ENCODE measurements at regions not wholly inside any gene's neighbourhood (a gene's known extent, or its start where the extent isn't known, plus 50 kb on each side); places are given as distances from the start of the nearest gene placed in this dataset.
"Not testable (repeated sequence)": the region's sequence is repeated elsewhere in the genome, so short reads cannot be mapped to it uniquely, and the experiment has no call there.

GRCh38 chr12:38113991-38114390, 202.6 kb upstream of the ALG10B start:
- peaks cover 0 to 4% of the 10 kb centered on the region in 2 donors for H3K4me1 ChIP-seq (ENCODE audit: control insufficient read depth in 2 of 2, insufficient read depth in 2 of 2, low read length in 1 of 2)
- WGBS, 2 donors = 67 to 68% methylated on average over 5 of the region's 5 CpGs
- no peaks in the 10 kb centered on the region for H3K36me3 ChIP-seq (ENCODE audit: control insufficient read depth in 2 of 2, insufficient read depth in 2 of 2, low read length in 1 of 2)
- H3K9me3 ChIP-seq (ENCODE audit: control insufficient read depth in 2 of 2, insufficient read depth in 1 of 2, low read depth in 1 of 2, low read length in 1 of 2) = no peaks in the 10 kb centered on the region
- no peaks in the 10 kb centered on the region for H3K27me3 ChIP-seq (ENCODE audit: control insufficient read depth in 1 of 2, insufficient read depth in 2 of 2, low read length in 2 of 2)
- H3K27ac ChIP-seq (ENCODE audit: low read depth in 2 of 2, low read length in 1 of 2) = no peak overlapping the region
- H3K4me3 ChIP-seq (ENCODE audit: low read depth in 1 of 2, low read length in 2 of 2) = no peak overlapping the region

GRCh38 chr12:38116968-38117367, 199.6 kb upstream of the ALG10B start:
- Histone ChIP-seq H3K4me3 (ENCODE audit: low read depth in 1 of 2, low read length in 2 of 2) (no peak overlapping the region), H3K27me3 (ENCODE audit: control insufficient read depth in 1 of 2, insufficient read depth in 2 of 2, low read length in 2 of 2) (no peaks in the 10 kb centered on the region), H3K9me3 (ENCODE audit: control insufficient read depth in 2 of 2, insufficient read depth in 1 of 2, low read depth in 1 of 2, low read length in 1 of 2) (no peaks in the 10 kb centered on the region), H3K27ac (ENCODE audit: low read depth in 2 of 2, low read length in 1 of 2) (no peak overlapping the region), H3K36me3 (ENCODE audit: control insufficient read depth in 2 of 2, insufficient read depth in 2 of 2, low read length in 1 of 2) (no peaks in the 10 kb centered on the region), H3K4me1 (ENCODE audit: control insufficient read depth in 2 of 2, insufficient read depth in 2 of 2, low read length in 1 of 2) (peaks cover 0 to 4% of the 10 kb centered on the region in 2 donors)
- 58 to 61% methylated on average over 5 of the region's 5 CpGs for WGBS, 2 donors

- H3K36me3 ChIP-seq (ENCODE audit: control insufficient read depth in 2 of 2, insufficient read depth in 2 of 2, low read length in 1 of 2) = no peaks in the 10 kb centered on the region
- peaks cover 0 to 3% of the 10 kb centered on the region in 2 donors for H3K9me3 ChIP-seq (ENCODE audit: control insufficient read depth in 2 of 2, insufficient read depth in 1 of 2, low read depth in 1 of 2, low read length in 1 of 2)
- no peak overlapping the region for H3K27ac ChIP-seq (ENCODE audit: low read depth in 2 of 2, low read length in 1 of 2)
- no peak overlapping the region for H3K4me3 ChIP-seq (ENCODE audit: low read depth in 1 of 2, low read length in 2 of 2)
- peaks cover 0 to 4% of the 10 kb centered on the region in 2 donors for H3K4me1 ChIP-seq (ENCODE audit: control insufficient read depth in 2 of 2, insufficient read depth in 2 of 2, low read length in 1 of 2)
- no peaks in the 10 kb centered on the region for H3K27me3 ChIP-seq (ENCODE audit: control insufficient read depth in 1 of 2, insufficient read depth in 2 of 2, low read length in 2 of 2)
- 93% methylated on average over 3 of the region's 3 CpGs for WGBS, 2 donors
These were observed 197.9 kb upstream of the ALG10B start for GRCh38 chr12:38118632-38119031.

- H3K4me3 ChIP-seq (ENCODE audit: low read depth in 1 of 2, low read length in 2 of 2) = no peak overlapping the region
- peaks cover 0 to 4% of the 10 kb centered on the region in 2 donors for H3K4me1 ChIP-seq (ENCODE audit: control insufficient read depth in 2 of 2, insufficient read depth in 2 of 2, low read length in 1 of 2)
- H3K9me3 ChIP-seq (ENCODE audit: control insufficient read depth in 2 of 2, insufficient read depth in 1 of 2, low read depth in 1 of 2, low read length in 1 of 2) = peaks cover 0 to 3% of the 10 kb centered on the region in 2 donors
- no peaks in the 10 kb centered on the region for H3K27me3 ChIP-seq (ENCODE audit: control insufficient read depth in 1 of 2, insufficient read depth in 2 of 2, low read length in 2 of 2)
- WGBS, 2 donors = 70 to 71% methylated on average over 5 of the region's 5 CpGs
- H3K27ac ChIP-seq (ENCODE audit: low read depth in 2 of 2, low read length in 1 of 2) = no peak overlapping the region
- no peaks in the 10 kb centered on the region for H3K36me3 ChIP-seq (ENCODE audit: control insufficient read depth in 2 of 2, insufficient read depth in 2 of 2, low read length in 1 of 2)
These were observed 196.1 kb upstream of the ALG10B start for GRCh38 chr12:38120438-38120837.

- H3K4me3 ChIP-seq (ENCODE audit: low read depth in 1 of 2, low read length in 2 of 2); H3K9me3 ChIP-seq (ENCODE audit: control insufficient read depth in 2 of 2, insufficient read depth in 1 of 2, low read depth in 1 of 2, low read length in 1 of 2); H3K27ac ChIP-seq (ENCODE audit: low read depth in 2 of 2, low read length in 1 of 2); H3K36me3 ChIP-seq (ENCODE audit: control insufficient read depth in 2 of 2, insufficient read depth in 2 of 2, low read length in 1 of 2); H3K27me3 ChIP-seq (ENCODE audit: control insufficient read depth in 1 of 2, insufficient read depth in 2 of 2, low read length in 2 of 2); H3K4me1 ChIP-seq (ENCODE audit: control insufficient read depth in 2 of 2, insufficient read depth in 2 of 2, low read length in 1 of 2): not testable (repeated sequence)
- 65 to 81% methylated on average over 2 of the region's 2 CpGs for WGBS, 2 donors
These were observed 193.5 kb upstream of the ALG10B start for GRCh38 chr12:38123028-38123427.

GRCh38 chr12:38123566-38124246, 192.9 kb upstream of the ALG10B start:
- 68 to 70% methylated on average over 8 of the region's 8 CpGs for whole genome bisulfite sequencing, 2 donors
- Histone ChIP-seq H3K4me3 (ENCODE audit: low read depth in 1 of 2, low read length in 2 of 2) (no peak overlapping the region), H3K27ac (ENCODE audit: low read depth in 2 of 2, low read length in 1 of 2) (no peak overlapping the region), H3K4me1 (ENCODE audit: control insufficient read depth in 2 of 2, insufficient read depth in 2 of 2, low read length in 1 of 2) (peaks cover 0 to 1% of the 10 kb centered on the region in 2 donors), H3K27me3 (ENCODE audit: control insufficient read depth in 1 of 2, insufficient read depth in 2 of 2, low read length in 2 of 2) (no peaks in the 10 kb centered on the region), H3K36me3 (ENCODE audit: control insufficient read depth in 2 of 2, insufficient read depth in 2 of 2, low read length in 1 of 2) (no peaks in the 10 kb centered on the region), H3K9me3 (ENCODE audit: control insufficient read depth in 2 of 2, insufficient read depth in 1 of 2, low read depth in 1 of 2, low read length in 1 of 2) (peaks cover 0 to 3% of the 10 kb centered on the region in 2 donors)

GRCh38 chr12:38124247-38125012, 192.1 kb upstream of the ALG10B start:
- 37 to 43% methylated on average over 3 of the region's 3 CpGs for WGBS, 2 donors
- H3K27ac ChIP-seq (ENCODE audit: low read depth in 2 of 2, low read length in 1 of 2) = no peak overlapping the region

GRCh38 chr12:38132139-38132538, 184.4 kb upstream of the ALG10B start:
- no peak overlapping the region for H3K27ac ChIP-seq (ENCODE audit: low read depth in 2 of 2, low read length in 1 of 2)
- peaks cover 0 to 4% of the 10 kb centered on the region in 2 donors for H3K9me3 ChIP-seq (ENCODE audit: control insufficient read depth in 2 of 2, insufficient read depth in 1 of 2, low read depth in 1 of 2, low read length in 1 of 2)
- H3K27me3 ChIP-seq (ENCODE audit: control insufficient read depth in 1 of 2, insufficient read depth in 2 of 2, low read length in 2 of 2) = no peaks in the 10 kb centered on the region
- WGBS, 2 donors = 24 to 31% methylated on average over 2 of the region's 2 CpGs
- no peak overlapping the region for H3K4me3 ChIP-seq (ENCODE audit: low read depth in 1 of 2, low read length in 2 of 2)
- no peaks in the 10 kb centered on the region for H3K36me3 ChIP-seq (ENCODE audit: control insufficient read depth in 2 of 2, insufficient read depth in 2 of 2, low read length in 1 of 2)
- no peaks in the 10 kb centered on the region for H3K4me1 ChIP-seq (ENCODE audit: control insufficient read depth in 2 of 2, insufficient read depth in 2 of 2, low read length in 1 of 2)

More at GRCh38 chr12:38124247-38125012, 192.1 kb upstream of the ALG10B start:
- Histone ChIP-seq H3K4me1 (ENCODE audit: control insufficient read depth in 2 of 2, insufficient read depth in 2 of 2, low read length in 1 of 2) (no peaks in the 10 kb centered on the region), H3K9me3 (ENCODE audit: control insufficient read depth in 2 of 2, insufficient read depth in 1 of 2, low read depth in 1 of 2, low read length in 1 of 2) (peaks cover 0 to 3% of the 10 kb centered on the region in 2 donors), H3K27me3 (ENCODE audit: control insufficient read depth in 1 of 2, insufficient read depth in 2 of 2, low read length in 2 of 2) (no peaks in the 10 kb centered on the region), H3K4me3 (ENCODE audit: low read depth in 1 of 2, low read length in 2 of 2) (no peak overlapping the region), H3K36me3 (ENCODE audit: control insufficient read depth in 2 of 2, insufficient read depth in 2 of 2, low read length in 1 of 2) (no peaks in the 10 kb centered on the region)

GRCh38 chr12:38137287-38137686, 179.3 kb upstream of the ALG10B start:
- Histone ChIP-seq H3K27me3 (ENCODE audit: control insufficient read depth in 1 of 2, insufficient read depth in 2 of 2, low read length in 2 of 2) (no peaks in the 10 kb centered on the region), H3K9me3 (ENCODE audit: control insufficient read depth in 2 of 2, insufficient read depth in 1 of 2, low read depth in 1 of 2, low read length in 1 of 2) (no peaks in the 10 kb centered on the region), H3K27ac (ENCODE audit: low read depth in 2 of 2, low read length in 1 of 2) (no peak overlapping the region), H3K4me1 (ENCODE audit: control insufficient read depth in 2 of 2, insufficient read depth in 2 of 2, low read length in 1 of 2) (peaks cover 0 to 2% of the 10 kb centered on the region in 2 donors), H3K36me3 (ENCODE audit: control insufficient read depth in 2 of 2, insufficient read depth in 2 of 2, low read length in 1 of 2) (no peaks in the 10 kb centered on the region), H3K4me3 (ENCODE audit: low read depth in 1 of 2, low read length in 2 of 2) (no peak overlapping the region)
- WGBS, 2 donors = 91 to 94% methylated on average over 12 of the region's 12 CpGs

Data from esophagus (tissue), 2 donors.